ENCODE measurements at regions not wholly inside any gene's neighbourhood (a gene's known extent, or its start where the extent isn't known, plus 50 kb on each side); places are given as distances from the start of the nearest gene placed in this dataset.
A peak's percentile ranks its signal among the peaks of the same experiment; 100 is the strongest.

DNA sequence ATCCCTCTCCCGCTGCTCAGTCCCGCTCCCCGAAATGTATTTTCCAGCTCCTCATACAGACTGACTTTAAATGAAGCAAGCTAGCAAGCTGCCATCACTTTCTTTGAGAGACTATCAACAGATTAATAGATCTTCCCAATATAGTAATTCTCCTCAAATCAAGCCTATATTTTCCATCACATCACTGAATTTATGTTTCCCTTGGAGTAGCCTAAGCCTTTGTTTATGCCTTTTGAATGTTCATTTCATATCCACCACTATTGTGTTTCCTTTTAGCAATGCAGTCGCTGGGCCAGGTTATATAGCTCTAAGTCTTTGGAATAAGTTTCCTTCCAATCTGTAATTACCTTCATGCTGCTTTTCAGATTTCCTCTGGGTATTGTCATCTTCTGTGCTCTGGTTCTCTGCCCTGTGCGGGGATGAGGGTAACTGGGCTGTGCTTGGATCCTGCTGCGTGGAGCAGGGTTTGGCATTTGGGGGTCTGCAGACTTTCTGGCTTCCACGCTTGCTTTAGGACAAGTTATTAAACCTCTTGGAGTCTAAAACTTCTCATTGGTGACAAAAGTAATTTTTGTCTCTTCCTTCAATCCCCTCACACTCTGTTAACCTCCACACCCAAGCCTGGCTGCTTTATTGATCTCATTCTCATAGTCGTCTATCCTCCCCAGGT, 256.9 kb downstream of the DLEU7 start:
- DNase-seq, result no peak
- intact Hi-C loops (cut with DNase I; ENCODE audit: low total_unique reads), result no loop called here
- no peaks in the 10 kb centered on the region for H3K36me3 ChIP-seq
- WGBS, 5 donors, result 78 to 88% (median 80%) methylated on average over 8 of the region's 8 CpGs
- H3K9me3 ChIP-seq, result no peaks in the 10 kb centered on the region
- peaks cover 0 to 26% (median 3%) of the 10 kb centered on the region in 6 donors for H3K4me1 ChIP-seq
- H3K4me3 ChIP-seq, result no peak overlapping the region
- H3K27me3 ChIP-seq (replicated peaks in 1 of 7), result no peaks in the 10 kb centered on the region
- TF ChIP-seq, protein P1, sequence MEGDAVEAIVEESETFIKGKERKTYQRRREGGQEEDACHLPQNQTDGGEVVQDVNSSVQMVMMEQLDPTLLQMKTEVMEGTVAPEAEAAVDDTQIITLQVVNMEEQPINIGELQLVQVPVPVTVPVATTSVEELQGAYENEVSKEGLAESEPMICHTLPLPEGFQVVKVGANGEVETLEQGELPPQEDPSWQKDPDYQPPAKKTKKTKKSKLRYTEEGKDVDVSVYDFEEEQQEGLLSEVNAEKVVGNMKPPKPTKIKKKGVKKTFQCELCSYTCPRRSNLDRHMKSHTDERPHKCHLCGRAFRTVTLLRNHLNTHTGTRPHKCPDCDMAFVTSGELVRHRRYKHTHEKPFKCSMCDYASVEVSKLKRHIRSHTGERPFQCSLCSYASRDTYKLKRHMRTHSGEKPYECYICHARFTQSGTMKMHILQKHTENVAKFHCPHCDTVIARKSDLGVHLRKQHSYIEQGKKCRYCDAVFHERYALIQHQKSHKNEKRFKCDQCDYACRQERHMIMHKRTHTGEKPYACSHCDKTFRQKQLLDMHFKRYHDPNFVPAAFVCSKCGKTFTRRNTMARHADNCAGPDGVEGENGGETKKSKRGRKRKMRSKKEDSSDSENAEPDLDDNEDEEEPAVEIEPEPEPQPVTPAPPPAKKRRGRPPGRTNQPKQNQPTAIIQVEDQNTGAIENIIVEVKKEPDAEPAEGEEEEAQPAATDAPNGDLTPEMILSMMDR (IDR thresholded peaks at IDR 0.05 in 8 of 11, conservative IDR thresholded peaks at IDR 0.05 in 3 of 11), result no peak
- no peak for TF ChIP-seq POLR2AphosphoS5 (IDR thresholded peaks at IDR 0.05)
- TF ChIP-seq POLR2A (IDR thresholded peaks at IDR 0.05), result no peak
- peak overlapping the region in 3 of 8 donors; percentile 1 to 21 (median 17) for H3K27ac ChIP-seq

DNA sequence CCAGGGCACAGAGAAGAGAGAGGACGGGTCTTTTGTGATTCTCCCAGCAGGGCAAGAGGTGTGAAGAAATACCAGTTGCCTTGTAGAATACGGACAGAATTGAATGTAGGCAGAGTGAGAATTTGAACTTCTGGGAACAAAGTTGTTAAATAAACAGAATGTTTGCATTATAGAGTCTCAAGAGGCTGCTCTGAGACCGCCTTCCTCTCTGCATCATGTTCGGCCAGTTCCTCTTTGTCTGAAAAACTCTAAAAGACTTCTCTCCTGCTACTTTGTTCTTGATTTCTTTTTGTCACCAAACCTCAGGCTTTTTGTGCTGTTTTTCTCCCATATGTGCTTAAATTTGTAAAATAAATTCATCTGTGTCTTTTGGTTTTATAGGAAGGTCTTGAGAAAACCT, 256.4 kb downstream of the DLEU7 start:
- TF ChIP-seq, protein P1 (IDR thresholded peaks at IDR 0.05 in 8 of 11, conservative IDR thresholded peaks at IDR 0.05 in 3 of 11), result no peak
- TF ChIP-seq POLR2A (IDR thresholded peaks at IDR 0.05) (no peak), POLR2AphosphoS5 (IDR thresholded peaks at IDR 0.05) (no peak)
- intact Hi-C loops (cut with DNase I; ENCODE audit: low total_unique reads), result no loop called here
- 60 to 66% (median 60%) methylated on average over 4 of the region's 4 CpGs for WGBS, 5 donors
- no peak overlapping the region for H3K4me3 ChIP-seq
- H3K9me3 ChIP-seq, result no peaks in the 10 kb centered on the region
- H3K27me3 ChIP-seq (replicated peaks in 1 of 7), result no peaks in the 10 kb centered on the region
- no peak for DNase-seq
- H3K36me3 ChIP-seq, result no peaks in the 10 kb centered on the region
- H3K4me1 ChIP-seq, result peaks cover 0 to 27% (median 3%) of the 10 kb centered on the region in 6 donors
- H3K27ac ChIP-seq, result peak overlapping the region in 3 of 8 donors; percentile 1 to 21 (median 17)

DNA sequence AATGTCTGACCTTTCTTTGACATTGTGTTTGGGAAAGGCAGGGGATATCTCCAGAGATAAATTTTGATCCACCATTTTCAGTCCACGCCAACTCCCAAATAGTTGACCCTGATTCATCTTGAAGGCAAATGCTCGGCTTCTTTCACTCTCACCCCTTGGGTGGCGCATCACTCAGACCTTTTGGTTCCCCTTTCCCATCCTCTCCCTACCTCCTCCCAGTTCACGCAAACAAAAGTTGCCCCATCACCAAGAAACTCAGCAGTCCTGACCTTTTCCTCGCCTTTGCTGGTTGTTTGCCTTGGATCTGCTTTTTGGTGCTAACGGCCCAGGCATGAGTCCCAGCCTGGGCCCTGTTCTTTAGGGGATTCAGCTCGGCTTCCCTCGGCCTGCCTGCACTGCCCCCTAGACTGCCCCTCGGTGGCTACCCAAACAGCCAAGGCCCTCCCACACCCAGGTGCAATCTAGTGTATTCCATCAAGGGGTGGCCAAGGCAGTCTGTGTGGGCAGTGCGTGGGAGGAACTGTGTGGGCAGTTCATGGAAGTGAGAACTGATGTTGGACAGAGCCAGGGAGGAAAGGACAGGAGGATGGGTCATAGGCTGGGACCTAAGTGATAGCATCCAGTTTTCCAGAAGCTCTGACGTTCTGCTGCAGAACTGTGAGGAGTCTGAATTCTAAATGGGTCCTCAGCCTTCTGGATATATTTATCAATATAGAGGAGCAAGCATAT, 255.7 kb downstream of the DLEU7 start:
- Histone ChIP-seq H3K4me3 (no peak overlapping the region), H3K9me3 (no peaks in the 10 kb centered on the region), H3K4me1 (peaks cover 0 to 34% (median 5%) of the 10 kb centered on the region in 6 donors), H3K36me3 (no peaks in the 10 kb centered on the region), H3K27ac (peak overlapping the region in 2 of 8 donors; percentile 1 to 17), H3K27me3 (replicated peaks in 1 of 7) (no peaks in the 10 kb centered on the region)
- intact Hi-C loops (cut with DNase I; ENCODE audit: low total_unique reads), result no loop called here
- no peak for DNase-seq
- no peak for TF ChIP-seq POLR2AphosphoS5 (IDR thresholded peaks at IDR 0.05)
- TF ChIP-seq, protein P1 (IDR thresholded peaks at IDR 0.05 in 8 of 11, conservative IDR thresholded peaks at IDR 0.05 in 3 of 11), result no peak
- no peak for TF ChIP-seq POLR2A (IDR thresholded peaks at IDR 0.05)
- 87 to 90% (median 89%) methylated on average over 10 to 11 of the region's 11 CpGs for WGBS, 5 donors

- intact Hi-C loops (cut with DNase I; ENCODE audit: low total_unique reads), result no loop called here
- Histone ChIP-seq H3K36me3 (no peaks in the 10 kb centered on the region), H3K9me3 (no peaks in the 10 kb centered on the region), H3K27me3 (replicated peaks in 1 of 7) (no peaks in the 10 kb centered on the region), H3K4me1 (peaks cover 0 to 42% (median 9%) of the 10 kb centered on the region in 6 donors), H3K27ac (no peak overlapping the region), H3K4me3 (no peak overlapping the region)
- no peak for DNase-seq
- 65 to 81% (median 78%) methylated on average over 6 of the region's 6 CpGs for WGBS, 5 donors
- TF ChIP-seq, protein P1 (IDR thresholded peaks at IDR 0.05 in 8 of 11, conservative IDR thresholded peaks at IDR 0.05 in 3 of 11), result no peak
These were observed 254.9 kb downstream of the DLEU7 start for GRCh38 chr13:50588491-50589130.
